ENCODE measurements at regions not wholly inside any gene's neighbourhood (a gene's known extent, or its start where the extent isn't known, plus 50 kb on each side); places are given as distances from the start of the nearest gene placed in this dataset.

DNA sequence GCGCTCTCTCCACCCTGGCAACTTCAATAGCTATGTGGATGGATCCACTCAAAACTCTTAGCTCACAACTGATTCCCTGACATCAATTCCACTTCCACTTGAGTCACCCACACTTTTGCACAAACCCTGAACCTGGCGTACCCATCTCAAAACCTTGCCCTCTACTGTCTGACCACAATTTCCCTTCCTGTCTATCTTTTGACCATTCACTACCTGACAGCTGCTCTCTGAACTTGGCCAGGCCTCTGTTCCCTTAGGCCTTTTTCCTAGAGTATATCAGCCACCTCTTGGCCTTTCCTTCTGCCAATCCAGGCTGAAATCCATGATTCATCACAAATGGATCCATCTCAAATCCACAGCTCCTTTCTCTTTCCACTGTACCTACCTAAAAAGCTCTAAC lies 106.0 kb downstream of the RPL27A start:
- TF ChIP-seq, protein P1, sequence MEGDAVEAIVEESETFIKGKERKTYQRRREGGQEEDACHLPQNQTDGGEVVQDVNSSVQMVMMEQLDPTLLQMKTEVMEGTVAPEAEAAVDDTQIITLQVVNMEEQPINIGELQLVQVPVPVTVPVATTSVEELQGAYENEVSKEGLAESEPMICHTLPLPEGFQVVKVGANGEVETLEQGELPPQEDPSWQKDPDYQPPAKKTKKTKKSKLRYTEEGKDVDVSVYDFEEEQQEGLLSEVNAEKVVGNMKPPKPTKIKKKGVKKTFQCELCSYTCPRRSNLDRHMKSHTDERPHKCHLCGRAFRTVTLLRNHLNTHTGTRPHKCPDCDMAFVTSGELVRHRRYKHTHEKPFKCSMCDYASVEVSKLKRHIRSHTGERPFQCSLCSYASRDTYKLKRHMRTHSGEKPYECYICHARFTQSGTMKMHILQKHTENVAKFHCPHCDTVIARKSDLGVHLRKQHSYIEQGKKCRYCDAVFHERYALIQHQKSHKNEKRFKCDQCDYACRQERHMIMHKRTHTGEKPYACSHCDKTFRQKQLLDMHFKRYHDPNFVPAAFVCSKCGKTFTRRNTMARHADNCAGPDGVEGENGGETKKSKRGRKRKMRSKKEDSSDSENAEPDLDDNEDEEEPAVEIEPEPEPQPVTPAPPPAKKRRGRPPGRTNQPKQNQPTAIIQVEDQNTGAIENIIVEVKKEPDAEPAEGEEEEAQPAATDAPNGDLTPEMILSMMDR (IDR thresholded peaks at IDR 0.05; ENCODE audit: low read depth, low read length): no peak
- H3K4me3 ChIP-seq (ENCODE audit: low read depth, low read length): no peak overlapping the region

DNA sequence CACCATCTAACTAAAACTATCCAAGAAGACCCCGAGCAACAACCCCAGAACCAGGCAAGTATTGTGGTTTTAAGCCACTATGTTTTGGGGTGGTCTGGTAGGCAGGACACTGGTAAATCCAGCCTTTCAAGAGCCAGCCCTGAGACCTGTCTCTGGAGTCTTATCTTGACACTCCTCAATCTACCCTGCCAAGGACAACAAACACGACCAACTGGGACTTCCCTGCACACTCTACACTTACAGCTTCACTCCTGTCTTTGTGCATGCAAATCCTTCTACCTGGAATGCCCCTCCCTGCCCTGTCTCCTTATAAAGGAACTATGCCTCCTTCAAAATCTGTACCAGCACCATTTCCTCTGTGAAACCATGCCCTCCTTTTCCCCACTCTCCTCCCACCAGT lies 107.3 kb downstream of the RPL27A start:
- TF ChIP-seq, protein P1 (IDR thresholded peaks at IDR 0.05; ENCODE audit: low read depth, low read length): no peak

DNA sequence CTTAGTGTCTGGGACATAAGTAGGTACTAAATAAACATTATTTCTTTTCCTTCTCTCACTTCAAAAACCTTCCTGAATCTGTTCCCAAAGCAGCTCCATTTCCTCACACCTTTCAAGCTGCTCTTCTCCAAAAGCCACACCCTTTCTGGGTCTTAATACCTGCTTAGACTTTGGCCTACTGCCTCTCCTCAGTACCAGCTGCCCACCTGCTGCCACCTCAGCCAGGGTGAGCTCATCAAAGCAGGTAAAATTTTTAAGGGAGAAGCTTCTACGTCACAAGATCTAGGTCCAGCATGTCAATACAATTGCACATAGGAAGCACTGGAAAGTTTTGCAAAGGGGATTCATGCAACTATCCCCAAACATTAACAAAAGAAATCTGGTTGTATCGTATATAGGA lies 108.4 kb downstream of the RPL27A start:
- H3K4me3 ChIP-seq (ENCODE audit: low read depth, low read length): no peak overlapping the region
- TF ChIP-seq, protein P1 (IDR thresholded peaks at IDR 0.05; ENCODE audit: low read depth, low read length): no peak

More for the DNA sequence above, 107.3 kb downstream of the RPL27A start:
- H3K4me3 ChIP-seq (ENCODE audit: low read depth, low read length): no peak overlapping the region

DNA sequence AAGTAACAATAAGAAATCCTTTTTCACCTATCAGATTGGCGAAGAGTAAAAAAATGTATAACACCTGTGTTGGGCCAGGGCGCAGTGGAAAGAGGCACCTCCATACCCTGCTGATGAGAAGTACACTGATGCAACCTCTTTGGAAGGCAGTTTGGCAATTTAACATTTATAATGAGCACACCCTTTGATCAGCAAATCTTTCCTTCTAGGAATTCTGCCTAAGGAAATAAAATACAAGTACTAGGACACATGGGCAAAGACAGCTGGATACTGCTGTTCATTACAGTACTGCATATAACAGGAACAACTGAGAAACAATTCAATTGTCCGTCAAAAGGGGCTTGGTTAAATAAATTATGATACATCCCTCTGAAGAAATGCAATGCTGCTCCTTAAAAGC lies 110.1 kb downstream of the RPL27A start:
- H3K4me3 ChIP-seq (ENCODE audit: low read depth, low read length): no peak overlapping the region
- TF ChIP-seq, protein P1 (IDR thresholded peaks at IDR 0.05; ENCODE audit: low read depth, low read length): no peak

DNA sequence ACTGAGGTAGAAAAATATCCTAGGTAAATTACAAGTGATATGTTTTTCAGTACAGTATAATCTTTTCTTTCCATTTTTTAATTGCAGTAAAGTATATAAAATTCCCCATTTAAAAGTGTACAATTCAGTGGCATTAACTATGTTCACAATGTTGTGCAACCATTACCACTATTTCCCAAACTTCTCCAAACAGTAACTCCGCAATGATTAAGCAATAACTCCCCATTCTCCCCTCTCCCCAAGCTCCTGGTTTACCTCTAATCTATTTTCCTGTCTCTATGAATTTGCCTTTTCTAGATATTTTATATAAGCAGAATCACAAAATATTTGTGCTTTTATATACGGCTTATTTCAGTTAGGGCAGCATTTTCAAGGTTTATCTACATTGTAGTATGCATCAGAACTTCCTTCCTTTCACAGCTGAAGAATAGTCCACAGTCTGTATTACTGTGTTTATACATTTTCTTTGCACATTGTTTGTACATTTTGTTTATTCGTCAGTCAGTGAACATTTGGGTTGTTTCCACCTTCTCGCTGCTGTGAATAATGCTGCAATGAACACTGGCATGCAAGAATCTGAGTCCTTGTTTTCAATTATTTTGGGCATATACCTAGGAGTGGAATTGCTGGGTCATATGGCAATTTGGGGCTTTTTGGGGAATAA lies 110.7 kb downstream of the RPL27A start:
- H3K4me3 ChIP-seq (ENCODE audit: low read depth, low read length): no peak overlapping the region
- TF ChIP-seq, protein P1 (IDR thresholded peaks at IDR 0.05; ENCODE audit: low read depth, low read length): no peak

DNA sequence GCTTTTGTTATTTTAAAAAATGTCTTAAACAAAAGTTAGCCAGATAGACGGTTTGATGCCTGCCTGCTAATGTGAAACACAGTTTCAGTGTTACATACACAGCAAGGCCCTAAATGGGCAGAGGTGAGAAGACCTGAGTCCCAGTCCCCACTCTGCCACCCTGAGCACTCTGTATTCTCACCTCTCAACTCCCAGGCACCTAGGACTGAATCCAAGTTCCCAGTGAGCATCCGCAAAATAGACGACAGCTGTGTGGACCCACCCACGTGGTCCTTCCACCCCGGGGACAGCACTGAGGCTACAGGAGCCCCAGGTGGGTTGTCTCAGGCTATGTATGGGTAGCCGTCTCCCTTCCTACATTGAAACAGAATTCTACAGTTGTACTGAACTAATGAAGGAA lies 111.5 kb downstream of the RPL27A start:
- TF ChIP-seq, protein P1 (IDR thresholded peaks at IDR 0.05; ENCODE audit: low read depth, low read length): no peak

DNA sequence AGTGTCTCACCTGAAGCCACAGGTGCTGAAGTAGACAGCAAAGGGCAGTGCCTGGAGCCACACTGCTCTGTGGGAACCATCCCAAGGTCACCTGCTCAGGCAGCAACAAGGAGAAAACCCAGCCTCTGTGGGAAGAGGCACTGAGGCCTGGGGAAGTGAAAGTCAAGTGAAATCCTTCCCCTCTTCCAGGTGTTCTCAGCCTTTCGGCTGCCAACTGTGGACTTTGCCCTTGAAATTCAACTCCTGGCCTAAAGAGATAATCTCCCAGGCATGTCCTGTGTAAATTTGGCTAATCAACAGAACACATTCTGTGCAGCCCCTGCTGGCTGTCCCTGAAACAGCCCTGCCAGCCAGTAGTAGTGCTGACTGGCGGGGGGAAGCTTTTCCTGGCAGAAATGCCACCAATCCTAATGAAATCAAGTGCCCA lies 112.1 kb downstream of the RPL27A start:
- H3K4me3 ChIP-seq (ENCODE audit: low read depth, low read length): no peak overlapping the region
- TF ChIP-seq, protein P1 (IDR thresholded peaks at IDR 0.05; ENCODE audit: low read depth, low read length): no peak

More for the DNA sequence above, 111.5 kb downstream of the RPL27A start:
- H3K4me3 ChIP-seq (ENCODE audit: low read depth, low read length): no peak overlapping the region
